NCI-H524 (cell line): ENCODE measurements at regions not wholly inside any gene's neighbourhood (a gene's known extent, or its start where the extent isn't known, plus 50 kb on each side); places are given as distances from the start of the nearest gene placed in this dataset.
A peak's percentile ranks its signal among the peaks of the same experiment; 100 is the strongest.
"Not testable (repeated sequence)": the region's sequence is repeated elsewhere in the genome, so short reads cannot be mapped to it uniquely, and the experiment has no call there.

Source experiments
- DNase-seq, 2 experiments: peaks; one replicate each; lab custom pipeline; 2025; lab: John Stamatoyannopoulos, UW

DNA sequence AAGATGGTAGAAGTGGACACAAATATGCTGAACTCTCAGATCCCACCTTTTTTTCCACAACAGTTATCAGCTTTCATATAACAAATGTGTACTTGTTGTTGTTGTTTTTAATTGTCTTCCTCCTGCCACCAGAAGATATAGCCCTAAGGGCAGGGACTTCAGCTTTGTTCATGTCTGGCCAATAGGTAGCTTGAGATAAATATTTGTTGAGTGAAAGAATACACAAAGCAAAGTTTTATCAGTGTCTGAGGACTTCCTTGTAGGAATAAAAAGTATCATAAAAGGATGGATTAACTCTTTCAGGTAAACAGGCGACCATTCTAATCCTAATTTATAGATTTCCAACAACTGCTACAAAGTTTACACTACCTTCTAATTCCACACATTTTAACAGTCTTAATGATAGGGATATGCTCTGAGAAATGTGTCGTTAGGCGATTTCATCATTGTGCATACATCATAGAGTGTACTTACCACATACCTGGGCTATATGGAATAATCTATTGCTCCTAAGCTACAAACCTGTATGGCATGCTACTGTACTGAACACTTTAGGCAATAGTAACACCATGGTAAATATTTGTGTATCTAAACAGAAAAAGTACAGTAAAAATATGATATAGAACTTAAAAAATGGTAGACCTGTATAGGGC is 186.1 kb downstream of the ATOH1 start:
- no peak for DNase-seq

DNA sequence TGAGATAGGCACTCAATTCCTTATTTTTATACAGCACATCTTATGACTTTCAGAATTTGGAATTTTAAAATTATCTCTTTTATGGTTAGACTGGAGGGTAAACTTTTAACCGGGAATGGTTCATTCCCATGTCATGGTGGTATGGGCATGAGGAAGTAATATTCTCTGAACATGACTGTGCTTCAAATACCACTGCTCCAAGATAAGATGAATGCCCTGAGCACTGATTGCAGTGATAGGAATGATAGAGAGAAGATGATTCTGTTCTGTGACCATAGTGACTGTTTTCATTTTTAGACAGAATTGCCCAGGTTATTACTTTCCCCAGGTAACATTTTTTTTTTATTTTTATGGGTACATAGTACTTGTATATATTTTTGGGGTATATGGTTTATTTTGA is 187.4 kb downstream of the ATOH1 start:
- DNase-seq = no peak

GRCh38 chr4:94032754-94033153 is 174.9 kb upstream of the SMARCAD1 start:
- no peak for DNase-seq

DNA sequence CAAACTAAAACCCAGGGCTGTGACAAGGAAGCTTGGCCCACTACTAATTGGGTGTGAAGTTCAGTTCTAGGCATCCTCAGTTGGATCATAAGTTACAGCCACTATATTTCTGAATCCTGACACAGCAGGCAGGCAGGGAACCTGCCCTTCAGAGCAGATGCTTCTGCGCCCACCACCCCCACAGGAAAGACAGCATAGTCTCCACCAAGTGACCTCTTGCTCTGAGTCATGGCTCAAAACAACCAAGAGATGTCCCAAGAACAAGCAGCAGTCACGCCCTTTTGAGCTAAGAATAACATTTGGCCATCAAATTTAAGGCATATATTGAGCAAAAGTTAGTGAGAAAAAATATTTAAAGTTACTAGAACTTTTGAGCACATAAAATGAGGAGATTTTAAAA is 170.7 kb upstream of the SMARCAD1 start:
- DNase-seq = no peak

GRCh38 chr4:94038195-94038594 is 169.5 kb upstream of the SMARCAD1 start:
- DNase-seq = no peak

DNA sequence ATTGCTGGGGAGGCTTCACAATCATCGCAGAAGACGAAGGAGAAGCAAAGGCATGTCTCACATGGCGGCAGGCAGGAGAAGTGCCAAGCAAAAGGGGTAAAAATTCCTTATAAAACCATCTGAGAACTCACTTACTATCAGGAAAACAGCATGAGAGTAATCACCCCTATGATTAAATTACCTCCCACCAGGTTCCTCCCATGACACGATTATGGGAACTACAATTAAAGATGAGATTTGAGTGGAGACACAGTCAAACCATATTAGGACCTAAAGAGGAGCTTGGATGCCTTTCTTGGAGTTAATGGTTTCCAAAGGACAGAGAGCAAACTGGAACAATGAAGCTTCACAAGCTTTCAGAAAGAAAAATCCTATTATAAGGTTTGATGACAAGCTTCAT is 168.4 kb upstream of the SMARCAD1 start:
- no peak for DNase-seq

DNA sequence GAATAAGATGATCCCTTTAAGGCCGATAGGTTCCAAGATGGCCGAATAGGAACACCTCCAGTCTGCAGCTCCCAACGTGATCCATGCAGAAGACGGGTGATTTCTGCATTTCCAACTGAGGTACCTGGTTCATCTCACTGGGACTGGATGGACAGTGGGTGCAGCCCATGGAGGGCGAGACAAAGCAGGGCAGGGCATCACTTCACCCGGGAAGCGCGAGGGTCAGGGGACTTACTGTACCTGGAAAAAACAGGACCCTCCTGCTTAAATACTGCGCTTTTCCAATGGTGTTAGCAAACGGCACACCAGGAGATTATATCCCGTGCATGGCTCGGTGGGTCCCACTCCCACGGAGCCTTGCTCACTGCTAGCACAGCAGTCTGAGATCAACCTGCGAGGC is 163.2 kb upstream of the SMARCAD1 start:
- DNase-seq = not testable (repeated sequence)

DNA sequence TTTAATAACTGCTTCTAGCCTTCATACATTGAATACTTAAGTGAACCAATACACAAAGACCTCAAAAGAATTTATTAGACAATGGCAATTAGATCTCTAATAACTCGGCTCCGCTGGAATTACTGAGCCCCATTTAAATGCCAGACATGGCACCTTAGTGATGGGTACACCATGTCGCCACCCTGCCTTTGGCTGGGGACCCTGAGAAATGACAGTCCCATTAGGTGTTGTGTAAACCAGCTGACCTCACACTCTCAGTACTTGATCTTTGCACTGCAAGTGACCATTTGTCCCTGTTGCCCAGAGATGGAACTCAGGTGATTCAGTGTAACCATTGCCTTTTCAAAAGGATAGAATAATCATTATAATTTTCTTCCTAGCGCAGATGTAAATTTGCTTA is 144.6 kb upstream of the SMARCAD1 start:
- DNase-seq = no peak

DNA sequence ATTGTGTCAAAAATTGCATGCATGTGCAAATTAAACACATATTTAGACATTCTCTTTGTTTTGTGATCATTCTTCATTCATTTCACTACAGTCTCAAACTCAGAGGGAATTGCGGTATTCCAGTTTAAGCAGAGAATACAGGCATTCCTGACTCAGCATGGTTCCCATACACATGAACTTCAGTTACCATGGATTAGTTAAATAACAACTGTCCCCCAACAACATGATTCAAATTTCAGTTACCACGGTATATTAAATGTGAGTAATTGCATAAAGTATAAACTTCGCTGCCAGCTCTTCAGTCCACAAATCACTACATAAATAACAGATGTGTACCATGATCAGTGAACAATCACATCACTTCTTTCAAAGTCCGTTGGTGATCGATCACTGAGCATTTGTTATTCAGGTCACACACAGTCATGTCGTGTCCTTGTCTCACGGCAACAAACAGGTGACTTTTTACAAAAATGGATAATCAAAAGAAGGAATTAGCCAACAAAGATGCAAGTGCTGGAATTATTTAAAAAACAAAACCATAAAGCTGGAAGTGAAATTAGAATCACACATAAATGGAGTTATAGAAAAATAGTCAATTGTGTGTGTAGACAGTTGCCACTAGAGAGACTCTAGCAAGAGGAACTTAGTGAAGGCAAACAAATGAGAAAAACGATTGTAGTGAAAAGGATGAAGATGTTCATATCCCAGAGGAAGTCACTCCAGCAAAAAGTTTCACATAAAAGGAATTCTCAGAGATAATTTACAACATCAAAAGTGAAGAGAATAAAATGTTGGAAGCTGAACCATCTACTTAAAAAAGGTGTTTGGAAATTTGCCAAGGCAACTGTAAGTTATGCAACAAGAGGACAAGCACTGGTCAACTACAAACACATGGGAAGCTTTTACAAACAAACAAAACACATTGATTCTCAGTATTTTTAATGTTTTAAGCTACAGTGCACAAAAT is 138.6 kb upstream of the SMARCAD1 start:
- DNase-seq = no peak

- DNase-seq = no peak
Measured at GRCh38 chr4:94076498-94076897, 131.2 kb upstream of the SMARCAD1 start.

- no peak for DNase-seq
Measured at GRCh38 chr4:94084155-94084554, 123.5 kb upstream of the SMARCAD1 start.

- not testable (repeated sequence) for DNase-seq
Measured at GRCh38 chr4:94099141-94099540, 108.5 kb upstream of the SMARCAD1 start.

- no peak for DNase-seq
Measured at GRCh38 chr4:94112644-94113043, 95.0 kb upstream of the SMARCAD1 start.

GRCh38 chr4:94115687-94116086 is 92.0 kb upstream of the SMARCAD1 start:
- DNase-seq = no peak

DNA sequence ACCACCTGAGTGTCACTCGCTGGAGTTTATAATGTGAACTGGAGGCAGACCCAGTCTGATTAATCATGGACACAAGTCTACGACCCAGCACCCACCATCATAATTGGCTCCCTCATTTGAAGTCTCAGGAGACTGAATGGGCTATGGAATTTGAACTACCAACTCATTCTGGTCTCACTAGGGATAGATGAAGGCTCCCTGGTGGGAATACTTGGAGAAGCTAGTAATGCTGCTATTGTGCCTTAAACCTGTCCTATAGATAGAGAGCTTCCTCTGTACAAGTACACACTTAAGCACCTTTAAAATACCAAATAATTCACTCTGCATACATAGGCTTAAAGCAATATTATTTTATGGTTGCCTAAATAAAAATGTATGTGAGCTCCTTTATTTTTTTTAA is 90.8 kb upstream of the SMARCAD1 start:
- no peak for DNase-seq

GRCh38 chr4:94126669-94127068 is 81.0 kb upstream of the SMARCAD1 start:
- DNase-seq = peak in 1 of 2 experiments; percentile 30

GRCh38 chr4:94127707-94128328 is 79.8 kb upstream of the SMARCAD1 start:
- peak; percentile 3 to 37 for DNase-seq

DNA sequence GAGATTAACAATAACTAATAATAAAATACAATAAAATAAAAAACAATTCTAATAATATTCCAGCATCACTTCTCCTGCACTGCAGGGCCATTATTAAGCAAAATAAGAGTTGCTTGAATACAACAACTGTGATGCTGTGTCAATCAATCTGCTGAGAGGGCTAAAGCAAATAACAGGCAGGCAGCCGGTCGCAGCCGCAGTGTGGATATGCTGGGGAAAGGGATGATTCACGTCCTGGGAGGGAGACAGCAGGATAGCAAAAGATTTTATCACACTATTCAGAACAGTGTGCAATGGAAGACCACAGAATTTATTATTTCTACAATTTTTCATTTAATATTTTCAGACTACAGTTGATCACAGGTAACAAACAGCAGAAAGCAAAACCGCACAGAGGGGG is 76.5 kb upstream of the SMARCAD1 start:
- DNase-seq = no peak

- DNase-seq = no peak
Measured at GRCh38 chr4:94135701-94136100, 72.0 kb upstream of the SMARCAD1 start.

DNA sequence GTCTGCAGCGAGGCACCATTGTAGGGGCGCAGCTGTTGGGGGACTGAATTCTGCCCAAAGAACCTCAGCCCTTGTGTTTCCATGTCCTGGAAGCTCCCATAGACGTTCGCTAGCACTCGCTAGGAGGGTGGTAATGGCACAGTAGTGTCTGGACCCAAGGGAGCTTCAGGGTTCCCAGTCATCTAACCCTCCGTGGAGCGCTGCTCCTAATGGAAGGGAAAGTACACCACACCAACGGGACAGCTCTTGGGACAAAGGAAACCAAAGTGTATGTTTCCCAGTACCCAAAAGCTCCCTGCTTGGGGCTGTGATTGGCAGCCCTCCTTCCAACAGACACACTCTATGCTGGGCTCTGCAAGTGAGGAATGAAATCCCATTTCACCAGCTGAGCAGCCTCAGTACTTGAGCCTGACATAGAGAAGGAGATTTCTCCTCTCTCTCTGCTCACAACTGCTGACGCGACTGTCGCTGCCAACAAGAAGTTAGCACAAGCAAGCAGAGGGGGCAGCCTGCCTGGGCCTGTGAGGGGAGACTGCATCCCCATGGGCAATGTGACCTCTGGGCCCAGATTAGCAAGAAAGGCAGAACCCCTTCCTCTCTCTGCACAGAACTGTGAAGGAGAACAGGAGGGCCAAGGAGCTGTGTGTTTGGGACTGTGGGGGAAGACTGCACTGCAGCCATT is 67.6 kb upstream of the SMARCAD1 start:
- no peak for DNase-seq

GRCh38 chr4:94141001-94141400 is 66.7 kb upstream of the SMARCAD1 start:
- DNase-seq = no peak

GRCh38 chr4:94148052-94148451 is 59.6 kb upstream of the SMARCAD1 start:
- DNase-seq = not testable (repeated sequence)
